ENCODE measurements at regions not wholly inside any gene's neighbourhood (a gene's known extent, or its start where the extent isn't known, plus 50 kb on each side); places are given as distances from the start of the nearest gene placed in this dataset.

GRCh38 chr2:128714851-128715312, 396.2 kb upstream of the HS6ST1 start:
- no peak for DNase-seq

- DNase-seq, result no peak
These were observed 396.7 kb upstream of the HS6ST1 start for GRCh38 chr2:128715360-128715759.

GRCh38 chr2:128716299-128716721, 397.6 kb upstream of the HS6ST1 start:
- DNase-seq, result no peak

GRCh38 chr2:128717758-128718710, 399.4 kb upstream of the HS6ST1 start:
- DNase-seq, result no peak

GRCh38 chr2:128720080-128721022, 401.7 kb upstream of the HS6ST1 start:
- no peak for DNase-seq

GRCh38 chr2:128721096-128721495, 402.4 kb upstream of the HS6ST1 start:
- DNase-seq, result no peak

GRCh38 chr2:128722489-128722888, 403.8 kb upstream of the HS6ST1 start:
- no peak for DNase-seq

- no peak for DNase-seq
These were observed 405.9 kb upstream of the HS6ST1 start for GRCh38 chr2:128724547-128724946.

GRCh38 chr2:128724972-128725371, 406.3 kb upstream of the HS6ST1 start:
- DNase-seq, result no peak

- no peak for DNase-seq
These were observed 407.6 kb upstream of the HS6ST1 start for GRCh38 chr2:128726236-128726635.

GRCh38 chr2:128726911-128727310, 408.2 kb upstream of the HS6ST1 start:
- no peak for DNase-seq

- no peak for DNase-seq
These were observed 408.7 kb upstream of the HS6ST1 start for GRCh38 chr2:128727404-128727803.

- DNase-seq, result no peak
These were observed 409.2 kb upstream of the HS6ST1 start for GRCh38 chr2:128727914-128728313.

- no peak for DNase-seq
These were observed 410.4 kb upstream of the HS6ST1 start for GRCh38 chr2:128729051-128729450.

- no peak for DNase-seq
These were observed 413.5 kb upstream of the HS6ST1 start for GRCh38 chr2:128731994-128732650.

- no peak for DNase-seq
These were observed 414.3 kb upstream of the HS6ST1 start for GRCh38 chr2:128732976-128733431.

- DNase-seq, result no peak
These were observed 414.8 kb upstream of the HS6ST1 start for GRCh38 chr2:128733450-128733849.

- no peak for DNase-seq
These were observed 416.0 kb upstream of the HS6ST1 start for GRCh38 chr2:128734521-128735295.

GRCh38 chr2:128735296-128735960, 416.8 kb upstream of the HS6ST1 start:
- DNase-seq, result no peak

- no peak for DNase-seq
These were observed 417.5 kb upstream of the HS6ST1 start for GRCh38 chr2:128736046-128736688.
